GM19238 (cell line): ENCODE measurements at regions not wholly inside any gene's neighbourhood (a gene's known extent, or its start where the extent isn't known, plus 50 kb on each side); places are given as distances from the start of the nearest gene placed in this dataset.

Source experiments
- DNase-seq: peaks from one replicate; pipeline ENCODE4 v3.0.0; 2011; ENCODE audit warnings: low spot score; ENCODE audit not compliant: insufficient read length

- no peak for DNase-seq
Observed at GRCh38 chr4:135325264-135325663, 1123.7 kb upstream of the PABPC4L start.

DNA sequence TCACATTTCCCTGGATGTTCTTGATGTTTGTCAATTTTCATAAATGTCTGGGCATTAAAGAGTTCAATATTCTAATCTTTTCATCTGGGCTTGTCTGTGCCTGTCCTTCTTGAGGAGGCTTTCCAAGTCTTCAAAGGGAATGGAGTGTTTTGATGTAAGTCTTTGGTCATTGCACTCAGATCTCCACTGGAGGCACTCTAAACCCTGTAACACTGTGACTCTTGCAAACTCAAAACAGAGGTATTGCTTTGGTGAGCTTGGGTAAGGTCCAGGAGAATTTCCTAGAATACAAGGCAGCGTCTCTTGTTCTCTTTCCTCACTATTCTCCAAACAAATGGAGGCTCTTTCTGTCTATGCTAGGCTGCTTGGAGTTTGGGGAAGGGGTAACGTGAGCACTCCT, 1118.1 kb upstream of the PABPC4L start:
- DNase-seq, result no peak

DNA sequence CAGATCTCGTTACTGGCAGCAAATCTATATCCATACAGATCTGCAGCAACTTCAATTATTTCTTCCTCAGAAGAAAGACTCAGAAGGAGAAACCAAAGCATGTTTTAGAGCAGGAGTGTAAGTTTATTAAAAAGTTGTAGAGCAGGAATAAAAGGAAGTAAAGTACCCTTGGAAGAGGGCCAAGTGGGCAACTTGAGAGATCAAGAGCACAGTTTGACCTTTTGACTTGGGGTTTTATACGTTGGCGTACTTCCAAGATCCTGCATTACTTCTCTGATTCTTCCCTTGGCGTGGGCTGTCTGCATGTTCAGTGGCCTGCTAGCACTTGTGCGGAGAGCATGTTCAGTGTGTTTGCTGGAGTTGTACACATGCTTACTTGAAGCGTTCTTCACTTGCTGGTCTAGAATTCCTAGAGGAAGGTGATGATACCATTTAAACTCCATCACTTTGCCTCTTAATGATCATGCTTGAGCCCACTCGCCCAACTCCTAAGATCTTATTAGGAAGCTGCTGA, 1114.7 kb upstream of the PABPC4L start:
- DNase-seq, result no peak

- DNase-seq, result no peak
Observed at GRCh38 chr4:135290136-135290535, 1088.5 kb upstream of the PABPC4L start.

GRCh38 chr4:135283934-135284333, 1082.3 kb upstream of the PABPC4L start:
- no peak for DNase-seq

DNA sequence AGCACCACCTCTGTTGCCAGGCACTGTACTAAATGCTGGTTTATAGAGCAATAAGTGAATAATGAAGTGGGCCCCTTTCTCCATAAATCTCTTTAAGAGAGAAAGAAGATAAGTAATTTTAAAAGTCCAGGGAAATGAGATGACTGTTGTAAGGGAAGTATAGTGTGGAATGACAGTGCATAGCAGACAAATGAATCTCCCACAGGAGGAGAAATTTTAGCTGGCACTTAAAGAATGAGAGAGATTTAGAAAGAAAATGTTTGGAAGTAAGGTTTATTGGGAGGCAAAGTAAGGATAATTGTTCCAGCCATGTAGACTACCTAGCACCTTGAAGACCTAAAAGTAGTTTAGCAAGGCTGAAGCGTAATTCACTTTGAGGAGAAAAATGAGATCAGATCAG, 1081.1 kb upstream of the PABPC4L start:
- DNase-seq, result no peak

GRCh38 chr4:135281230-135281629, 1079.6 kb upstream of the PABPC4L start:
- no peak for DNase-seq

DNA sequence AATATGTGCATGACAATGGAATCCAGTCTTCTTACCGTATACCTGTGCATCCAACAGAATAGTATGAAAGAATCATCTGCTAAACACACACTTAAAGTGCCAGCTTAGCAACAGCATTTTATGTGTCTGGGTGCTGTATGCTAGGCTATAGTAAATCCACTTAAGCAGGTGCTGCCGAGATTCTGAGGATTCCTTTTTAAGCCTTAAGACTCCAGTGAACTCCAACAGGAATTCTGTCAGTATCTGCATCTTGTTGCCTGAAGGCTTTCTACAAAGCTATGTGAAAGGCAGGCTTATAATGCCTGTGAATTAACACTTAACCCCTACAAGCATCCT, 1076.4 kb upstream of the PABPC4L start:
- no peak for DNase-seq

GRCh38 chr4:135277068-135277979, 1075.7 kb upstream of the PABPC4L start:
- no peak for DNase-seq

- no peak for DNase-seq
Observed at GRCh38 chr4:135274416-135274815, 1072.8 kb upstream of the PABPC4L start.

DNA sequence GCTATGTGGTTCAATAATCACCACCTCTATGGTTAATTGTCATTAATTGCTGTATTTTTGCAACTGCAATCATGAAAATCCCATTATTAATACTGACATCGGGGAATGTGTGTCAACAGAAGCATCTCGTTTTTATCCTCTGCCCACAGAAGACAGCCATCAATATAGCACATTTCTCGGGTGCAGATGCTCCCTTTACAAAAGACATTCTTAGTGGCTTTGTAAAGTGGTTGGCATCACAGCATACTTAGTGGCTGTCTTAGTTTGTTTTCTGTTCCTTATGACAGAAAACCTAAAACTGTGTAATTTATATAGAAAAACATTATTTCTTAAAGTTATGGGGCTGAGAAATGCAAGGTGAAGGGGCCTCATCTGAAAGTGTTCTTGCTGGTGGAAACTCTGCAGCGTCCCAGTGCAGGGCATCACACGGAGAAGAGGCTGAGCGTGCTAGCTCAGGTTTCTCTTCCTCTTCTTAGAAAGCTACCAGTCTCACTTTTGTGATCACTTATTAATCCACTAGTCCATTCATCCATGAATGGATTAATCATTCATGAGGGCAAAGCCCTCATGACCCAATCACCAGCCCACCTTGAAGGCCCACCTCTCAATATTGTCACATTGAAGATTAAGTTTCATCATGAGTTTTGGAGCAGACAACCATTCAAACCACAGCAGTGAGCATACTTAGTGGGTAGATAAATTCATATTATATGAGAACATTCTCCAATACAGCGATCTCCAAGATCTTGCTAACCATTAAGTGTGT, 1067.7 kb upstream of the PABPC4L start:
- DNase-seq, result no peak

- DNase-seq, result no peak
Observed at GRCh38 chr4:135268369-135268768, 1066.8 kb upstream of the PABPC4L start.

GRCh38 chr4:135267148-135267865, 1065.7 kb upstream of the PABPC4L start:
- no peak for DNase-seq

- no peak for DNase-seq
Observed at GRCh38 chr4:135256111-135256510, 1054.5 kb upstream of the PABPC4L start.

- DNase-seq, result no peak
Observed at GRCh38 chr4:135250040-135250439, 1048.5 kb upstream of the PABPC4L start.

DNA sequence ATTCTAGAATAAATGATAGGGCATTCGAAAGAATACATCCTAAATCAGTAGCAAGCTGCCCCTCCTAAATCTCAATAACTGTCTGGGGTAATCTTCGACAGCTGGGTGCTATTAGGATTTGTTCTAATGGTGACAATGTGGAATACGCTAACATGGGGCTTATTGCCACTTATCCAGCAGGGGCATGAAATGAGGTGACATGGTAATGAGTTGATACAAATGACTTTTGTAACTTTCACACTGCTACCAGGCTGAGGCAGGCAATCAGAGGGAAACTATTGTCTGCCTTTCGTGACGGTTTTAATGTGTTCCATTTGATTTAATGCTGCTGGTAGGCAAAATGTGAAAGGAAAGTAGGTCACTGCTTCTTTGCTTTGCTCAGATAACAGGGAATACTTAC, 1047.4 kb upstream of the PABPC4L start:
- no peak for DNase-seq

- DNase-seq, result no peak
Observed at GRCh38 chr4:135244696-135245095, 1043.1 kb upstream of the PABPC4L start.

DNA sequence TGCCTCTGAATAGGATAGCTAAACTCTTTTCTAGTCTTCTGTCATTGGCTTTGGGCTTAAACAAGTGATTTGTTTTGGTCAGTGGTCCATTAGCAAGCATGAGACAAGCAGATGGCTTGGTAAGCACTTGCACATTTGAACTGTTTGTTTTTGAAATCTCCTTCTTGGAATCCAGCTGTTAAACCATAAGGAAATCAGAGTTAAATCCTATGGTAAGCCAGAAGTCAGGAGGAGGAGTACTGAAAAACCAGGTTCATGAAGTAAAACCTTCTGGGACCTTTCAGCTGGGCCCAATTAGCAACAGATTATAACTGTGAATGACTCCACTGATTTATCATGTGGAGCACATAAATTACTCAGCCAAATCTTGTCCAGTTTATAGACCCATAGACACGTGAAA, 1042.5 kb upstream of the PABPC4L start:
- no peak for DNase-seq

GRCh38 chr4:135240796-135241195, 1039.2 kb upstream of the PABPC4L start:
- DNase-seq, result no peak

GRCh38 chr4:135239964-135240363, 1038.4 kb upstream of the PABPC4L start:
- DNase-seq, result no peak

DNA sequence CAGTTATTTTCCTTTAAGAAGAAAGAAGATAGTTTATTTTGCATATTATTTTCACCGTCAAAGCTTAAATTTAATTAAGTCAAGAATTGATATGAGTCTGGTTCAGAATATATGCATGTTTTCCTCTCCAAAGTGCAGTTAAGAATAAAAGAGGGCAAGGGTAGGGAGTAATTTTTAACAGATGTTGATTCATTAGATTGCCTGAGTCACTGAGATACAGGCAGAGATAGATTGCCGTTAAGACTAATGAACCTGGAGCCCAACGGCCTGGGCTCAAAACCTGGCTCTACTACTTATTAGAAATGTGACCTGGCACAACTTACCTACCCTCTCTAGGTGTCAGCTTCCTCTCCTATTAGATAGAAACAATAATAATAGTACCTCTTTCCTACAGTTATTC, 1037.4 kb upstream of the PABPC4L start:
- no peak for DNase-seq

- no peak for DNase-seq
Observed at GRCh38 chr4:135236048-135236447, 1034.5 kb upstream of the PABPC4L start.
